ENCODE measurements at regions not wholly inside any gene's neighbourhood (a gene's known extent, or its start where the extent isn't known, plus 50 kb on each side); places are given as distances from the start of the nearest gene placed in this dataset.

DNA sequence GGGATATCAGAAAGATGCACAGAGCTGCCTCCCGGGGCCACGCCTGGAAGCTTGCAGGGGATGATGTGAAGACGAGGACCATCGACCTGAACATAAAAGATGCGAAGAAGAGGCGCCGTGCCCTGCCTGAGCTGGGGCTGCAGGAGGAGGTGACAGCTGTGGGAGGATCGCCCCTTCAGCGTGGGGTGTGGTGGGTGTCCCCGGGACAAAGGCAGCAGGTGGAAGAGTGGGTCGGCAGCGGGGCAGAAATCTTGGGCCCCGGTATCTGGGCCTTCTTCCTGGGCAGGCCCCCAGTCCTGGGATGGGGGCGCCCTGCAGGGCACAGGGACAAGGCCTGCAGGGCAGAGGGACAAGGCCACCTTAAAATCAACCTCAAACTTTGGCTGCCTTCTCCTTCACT lies 134.9 kb downstream of the OR13A1 start:
- Histone ChIP-seq H3K27me3 (ENCODE audit: control insufficient read depth in 2 of 2, insufficient read depth in 2 of 2, low read length in 2 of 2) (no peaks in the 10 kb centered on the region), H2AFZ (ENCODE audit: low read depth, low read length) (no peak overlapping the region), H3K4me3 (replicated peaks in 1 of 3; ENCODE audit: insufficient read depth in 1 of 3, low read depth in 1 of 3, low read length in 3 of 3) (no peak overlapping the region), H4K20me1 (replicated peaks; ENCODE audit: control insufficient read depth, extremely low read depth, insufficient read depth, low read length) (no peaks in the 10 kb centered on the region), H3K9ac (replicated peaks; ENCODE audit: extremely low read depth, insufficient read depth, low read length) (no peak overlapping the region), H3K36me3 (ENCODE audit: control insufficient read depth in 2 of 2, extremely low read depth in 1 of 2, insufficient read depth in 2 of 2, low read length in 2 of 2) (no peaks in the 10 kb centered on the region), H3K9me1 (replicated peaks; ENCODE audit: control insufficient read depth, extremely low read depth, insufficient read depth, low read length) (no peaks in the 10 kb centered on the region), H3K9me3 (replicated peaks; ENCODE audit: control insufficient read depth, insufficient read depth, low read length) (no peaks in the 10 kb centered on the region), H3K27ac (ENCODE audit: insufficient read depth, low read depth, low read length) (no peak overlapping the region), H3K4me2 (ENCODE audit: insufficient read depth, low read length) (no peak overlapping the region), H3K79me2 (ENCODE audit: control insufficient read depth, insufficient read depth, low read length) (no peaks in the 10 kb centered on the region), H3K4me1 (ENCODE audit: control insufficient read depth, extremely low read depth, insufficient read depth, low read length) (no peaks in the 10 kb centered on the region)
- no peak for DNase-seq (ENCODE audit: low read depth, low spot score)
- TF ChIP-seq, protein P1, sequence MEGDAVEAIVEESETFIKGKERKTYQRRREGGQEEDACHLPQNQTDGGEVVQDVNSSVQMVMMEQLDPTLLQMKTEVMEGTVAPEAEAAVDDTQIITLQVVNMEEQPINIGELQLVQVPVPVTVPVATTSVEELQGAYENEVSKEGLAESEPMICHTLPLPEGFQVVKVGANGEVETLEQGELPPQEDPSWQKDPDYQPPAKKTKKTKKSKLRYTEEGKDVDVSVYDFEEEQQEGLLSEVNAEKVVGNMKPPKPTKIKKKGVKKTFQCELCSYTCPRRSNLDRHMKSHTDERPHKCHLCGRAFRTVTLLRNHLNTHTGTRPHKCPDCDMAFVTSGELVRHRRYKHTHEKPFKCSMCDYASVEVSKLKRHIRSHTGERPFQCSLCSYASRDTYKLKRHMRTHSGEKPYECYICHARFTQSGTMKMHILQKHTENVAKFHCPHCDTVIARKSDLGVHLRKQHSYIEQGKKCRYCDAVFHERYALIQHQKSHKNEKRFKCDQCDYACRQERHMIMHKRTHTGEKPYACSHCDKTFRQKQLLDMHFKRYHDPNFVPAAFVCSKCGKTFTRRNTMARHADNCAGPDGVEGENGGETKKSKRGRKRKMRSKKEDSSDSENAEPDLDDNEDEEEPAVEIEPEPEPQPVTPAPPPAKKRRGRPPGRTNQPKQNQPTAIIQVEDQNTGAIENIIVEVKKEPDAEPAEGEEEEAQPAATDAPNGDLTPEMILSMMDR (IDR thresholded peaks at IDR 0.05; ENCODE audit: extremely low read depth in 1 of 2, insufficient read depth in 1 of 2, low read depth in 1 of 2, low read length in 2 of 2), result no peak
- TF ChIP-seq MYC (IDR thresholded peaks at IDR 0.05; ENCODE audit: low read depth, low read length), result no peak
- TF ChIP-seq, protein P2, sequence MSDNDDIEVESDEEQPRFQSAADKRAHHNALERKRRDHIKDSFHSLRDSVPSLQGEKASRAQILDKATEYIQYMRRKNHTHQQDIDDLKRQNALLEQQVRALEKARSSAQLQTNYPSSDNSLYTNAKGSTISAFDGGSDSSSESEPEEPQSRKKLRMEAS (IDR thresholded peaks at IDR 0.05; ENCODE audit: insufficient read depth, insufficient read length), result no peak
- dilution Hi-C loops (cut with MboI; ENCODE audit: extremely low pct_ligation_motif_present, low sequenced_read_pairs), result no loop called here
- no TSS peak for BruUV-seq (replicated peaks)
- POLR2A ChIA-PET, result no interaction called here
- CTCF ChIA-PET, result no interaction called here
- no peak for FAIRE-seq
- intact Hi-C loops (cut with micrococcal nuclease), result no loop called here

DNA sequence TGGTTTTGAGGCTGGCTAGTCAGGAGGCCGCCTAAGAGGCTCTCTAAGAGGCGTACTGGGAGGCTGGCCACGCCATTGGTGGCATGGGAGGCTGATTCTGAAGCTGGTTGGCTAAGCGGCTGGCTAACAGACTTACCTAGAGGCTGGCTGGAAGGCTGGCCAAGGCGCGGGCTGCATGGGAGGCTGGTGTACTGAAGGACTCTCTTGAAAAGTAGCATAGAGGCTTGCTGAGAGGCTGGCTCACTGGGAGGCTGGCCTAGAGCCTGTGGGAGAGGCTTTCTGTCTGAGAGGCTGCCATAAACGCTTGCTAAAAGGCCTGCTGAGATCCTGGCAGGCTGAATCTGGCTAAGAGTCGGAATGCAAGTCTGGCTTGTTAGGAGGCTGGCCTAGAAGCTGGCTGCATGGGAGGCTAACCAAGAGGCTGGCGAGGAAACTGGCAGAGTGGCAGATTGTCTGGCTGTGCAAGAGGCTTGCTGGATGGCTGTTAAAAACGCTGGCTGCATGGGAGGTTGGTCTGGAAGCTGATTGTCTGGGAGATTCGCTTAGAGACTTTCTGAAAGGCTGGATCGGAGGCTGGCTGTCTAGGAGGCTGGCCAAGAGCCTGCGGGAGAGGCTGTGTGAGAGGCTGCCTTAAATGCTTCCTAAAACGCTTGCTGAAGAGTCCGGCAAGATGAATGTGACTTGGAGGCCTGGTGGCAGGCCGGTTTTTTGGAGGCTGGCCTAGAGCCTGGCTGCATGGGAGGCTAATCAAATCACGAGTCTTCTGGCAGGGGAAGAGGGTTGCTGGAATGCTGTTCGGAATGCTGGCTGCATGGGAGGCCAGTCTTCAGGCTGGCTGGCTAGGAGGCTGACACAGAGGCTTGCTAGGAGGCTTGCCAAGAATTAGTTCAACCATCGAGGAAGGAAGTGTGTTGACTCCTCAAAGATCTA lies 134.2 kb downstream of the OR13A1 start:
- POLR2A ChIA-PET, result no interaction called here
- Histone ChIP-seq H3K27ac (ENCODE audit: insufficient read depth, low read depth, low read length) (no peak overlapping the region), H3K4me1 (ENCODE audit: control insufficient read depth, extremely low read depth, insufficient read depth, low read length) (no peaks in the 10 kb centered on the region), H3K9ac (replicated peaks; ENCODE audit: extremely low read depth, insufficient read depth, low read length) (no peak overlapping the region), H2AFZ (ENCODE audit: low read depth, low read length) (no peak overlapping the region), H3K9me1 (replicated peaks; ENCODE audit: control insufficient read depth, extremely low read depth, insufficient read depth, low read length) (no peaks in the 10 kb centered on the region), H3K4me3 (replicated peaks in 1 of 3; ENCODE audit: insufficient read depth in 1 of 3, low read depth in 1 of 3, low read length in 3 of 3) (no peak overlapping the region), H3K9me3 (replicated peaks; ENCODE audit: control insufficient read depth, insufficient read depth, low read length) (no peaks in the 10 kb centered on the region), H3K36me3 (ENCODE audit: control insufficient read depth in 2 of 2, extremely low read depth in 1 of 2, insufficient read depth in 2 of 2, low read length in 2 of 2) (no peaks in the 10 kb centered on the region), H4K20me1 (replicated peaks; ENCODE audit: control insufficient read depth, extremely low read depth, insufficient read depth, low read length) (no peaks in the 10 kb centered on the region), H3K4me2 (ENCODE audit: insufficient read depth, low read length) (no peak overlapping the region), H3K79me2 (ENCODE audit: control insufficient read depth, insufficient read depth, low read length) (no peaks in the 10 kb centered on the region), H3K27me3 (ENCODE audit: control insufficient read depth in 2 of 2, insufficient read depth in 2 of 2, low read length in 2 of 2) (no peaks in the 10 kb centered on the region)
- BruUV-seq (replicated peaks), result no TSS peak
- intact Hi-C loops (cut with micrococcal nuclease) (no loop called here), dilution Hi-C loops (cut with MboI; ENCODE audit: extremely low pct_ligation_motif_present, low sequenced_read_pairs) (no loop called here)
- no peak for TF ChIP-seq JUN (IDR thresholded peaks at IDR 0.05; ENCODE audit: borderline replicate concordance, insufficient read depth, insufficient read length, low read depth)
- no peak for TF ChIP-seq POLR2AphosphoS5 (IDR thresholded peaks at IDR 0.05; ENCODE audit: insufficient read depth, low read depth, low read length)
- TF ChIP-seq MYC (IDR thresholded peaks at IDR 0.05; ENCODE audit: low read depth, low read length), result no peak
- TF ChIP-seq GATA2 (IDR thresholded peaks at IDR 0.05; ENCODE audit: insufficient read depth, insufficient read length, low read depth, low read length), result no peak
- TF ChIP-seq, protein P1 (IDR thresholded peaks at IDR 0.05; ENCODE audit: extremely low read depth in 1 of 2, insufficient read depth in 1 of 2, low read depth in 1 of 2, low read length in 2 of 2), result no peak
- no peak for TF ChIP-seq FOS (IDR thresholded peaks at IDR 0.05; ENCODE audit: borderline replicate concordance, insufficient read depth, low read length)
- TF ChIP-seq EZH2 (IDR thresholded peaks at IDR 0.05; ENCODE audit: borderline replicate concordance, low read depth, low read length, severe bottlenecking), result no peak
- TF ChIP-seq, protein P2 (IDR thresholded peaks at IDR 0.05; ENCODE audit: insufficient read depth, insufficient read length), result no peak
- no peak for TF ChIP-seq POLR2A (IDR thresholded peaks at IDR 0.05; ENCODE audit: low read depth, low read length)
- DNase-seq (ENCODE audit: low read depth, low spot score) (no peak), FAIRE-seq (no peak)
- CTCF ChIA-PET, result no interaction called here
